ENCODE measurements at regions not wholly inside any gene's neighbourhood (a gene's known extent, or its start where the extent isn't known, plus 50 kb on each side); places are given as distances from the start of the nearest gene placed in this dataset.

DNA sequence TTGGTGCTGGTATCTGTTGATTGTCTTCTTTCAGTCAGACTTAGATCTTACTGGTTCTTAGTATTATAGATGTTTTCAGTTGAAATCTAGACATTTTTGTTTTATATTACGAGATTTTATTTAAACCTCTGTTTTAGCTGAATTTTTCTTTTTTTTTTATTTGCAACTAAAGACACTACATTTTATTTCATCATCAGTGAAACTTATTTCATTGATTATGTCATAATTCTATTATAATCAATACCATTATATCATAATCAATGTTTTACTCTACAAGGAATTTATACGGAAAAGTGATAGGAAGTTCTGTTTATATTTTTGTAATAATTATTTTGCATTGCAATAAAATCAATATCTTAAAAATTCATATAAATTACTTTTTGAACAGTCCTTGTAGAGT is 477.4 kb upstream of the MDFIC2 start:
- no peak for DNase-seq

DNA sequence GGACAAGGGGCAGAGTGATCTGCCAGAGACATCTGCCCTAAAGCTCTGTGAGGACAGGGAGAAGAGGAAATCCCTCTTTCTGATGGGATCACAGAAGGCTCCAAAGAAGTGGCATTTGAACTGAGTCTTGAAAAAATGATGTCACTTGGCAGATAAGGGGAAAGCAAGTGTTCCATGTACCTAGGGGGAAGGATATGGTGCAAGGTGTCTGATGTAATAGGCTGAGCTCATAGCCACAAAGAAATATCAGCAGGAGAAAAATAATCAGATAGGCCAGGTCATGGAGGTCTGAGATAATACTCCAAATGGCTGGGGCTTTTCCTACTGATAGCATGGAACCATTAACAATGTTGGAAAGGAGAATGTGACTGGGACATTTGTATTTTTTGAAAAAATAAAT is 468.4 kb upstream of the MDFIC2 start:
- no peak for DNase-seq

DNA sequence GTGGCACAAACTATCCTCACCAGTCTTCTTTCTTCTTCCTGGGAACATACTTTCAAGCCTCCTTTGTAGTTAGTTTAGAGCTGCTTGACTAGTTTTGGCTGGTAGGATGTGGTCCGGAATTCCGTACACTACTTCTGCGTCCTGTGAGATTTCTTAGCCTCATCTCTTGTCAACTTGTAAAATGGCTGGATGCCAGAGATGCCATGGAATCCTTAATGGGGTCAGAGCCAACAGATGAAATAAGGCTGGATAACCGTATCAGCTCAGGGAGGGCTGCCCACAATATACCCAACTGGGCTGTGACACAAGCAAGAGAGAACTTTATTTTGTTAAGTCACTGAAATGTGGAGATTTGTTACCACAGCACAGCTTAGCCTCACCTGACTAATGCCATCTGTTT is 466.9 kb upstream of the MDFIC2 start:
- no peak for DNase-seq

DNA sequence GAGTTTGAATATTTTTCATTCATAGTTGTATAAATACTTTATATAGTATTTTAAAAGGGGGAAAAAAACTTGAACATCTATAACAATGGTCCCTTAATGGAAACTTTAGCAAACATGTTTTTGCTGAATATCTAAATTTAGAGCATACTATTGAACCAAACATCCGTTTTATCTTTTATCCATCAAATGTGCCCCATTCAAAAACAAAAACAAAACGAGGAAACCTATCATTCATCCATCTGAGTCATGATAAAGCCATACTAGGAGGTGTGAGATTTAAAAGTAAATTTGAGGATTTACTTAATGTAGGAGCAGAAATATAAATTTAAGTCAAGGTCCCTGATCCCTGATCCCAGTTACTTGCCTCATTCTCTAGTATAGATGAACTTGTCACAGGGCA is 463.6 kb upstream of the MDFIC2 start:
- no peak for DNase-seq

DNA sequence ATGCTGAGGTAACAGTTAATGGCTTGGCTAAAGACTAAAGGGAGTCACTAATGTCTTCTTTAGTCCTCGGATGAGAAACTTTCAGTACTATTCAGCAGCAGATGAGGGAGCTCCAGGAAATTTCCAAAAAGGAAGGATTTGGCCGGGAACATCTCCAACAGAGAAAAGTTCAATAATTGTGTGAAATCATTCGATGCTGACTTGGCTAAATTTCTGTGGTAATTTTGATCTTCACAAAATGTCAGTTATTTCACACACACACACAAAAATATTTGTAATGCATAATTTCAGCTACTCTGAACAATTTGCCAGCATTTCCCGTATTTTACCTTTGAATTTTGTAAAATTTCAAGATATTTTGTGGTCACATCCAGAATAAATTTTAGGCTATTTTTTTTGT is 462.8 kb upstream of the MDFIC2 start:
- DNase-seq = no peak

DNA sequence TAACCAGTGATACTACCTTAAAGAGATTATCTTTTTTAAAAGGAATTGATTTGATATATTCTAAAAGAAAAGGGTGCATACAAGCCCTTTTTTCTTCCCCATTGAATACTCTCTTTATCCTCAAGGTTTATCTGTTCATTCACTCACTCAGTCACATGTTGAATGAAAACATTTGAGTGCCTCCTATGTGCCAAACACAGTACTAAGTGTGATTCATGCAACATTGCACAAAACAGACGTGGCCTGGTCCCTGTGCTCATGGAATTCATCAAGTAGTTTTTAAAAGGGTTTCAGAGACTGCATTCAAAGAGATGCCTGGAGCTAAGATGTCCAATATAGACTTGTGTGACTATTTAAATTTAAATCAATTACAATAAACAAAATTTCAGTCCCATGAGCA is 462.2 kb upstream of the MDFIC2 start:
- no peak for DNase-seq

DNA sequence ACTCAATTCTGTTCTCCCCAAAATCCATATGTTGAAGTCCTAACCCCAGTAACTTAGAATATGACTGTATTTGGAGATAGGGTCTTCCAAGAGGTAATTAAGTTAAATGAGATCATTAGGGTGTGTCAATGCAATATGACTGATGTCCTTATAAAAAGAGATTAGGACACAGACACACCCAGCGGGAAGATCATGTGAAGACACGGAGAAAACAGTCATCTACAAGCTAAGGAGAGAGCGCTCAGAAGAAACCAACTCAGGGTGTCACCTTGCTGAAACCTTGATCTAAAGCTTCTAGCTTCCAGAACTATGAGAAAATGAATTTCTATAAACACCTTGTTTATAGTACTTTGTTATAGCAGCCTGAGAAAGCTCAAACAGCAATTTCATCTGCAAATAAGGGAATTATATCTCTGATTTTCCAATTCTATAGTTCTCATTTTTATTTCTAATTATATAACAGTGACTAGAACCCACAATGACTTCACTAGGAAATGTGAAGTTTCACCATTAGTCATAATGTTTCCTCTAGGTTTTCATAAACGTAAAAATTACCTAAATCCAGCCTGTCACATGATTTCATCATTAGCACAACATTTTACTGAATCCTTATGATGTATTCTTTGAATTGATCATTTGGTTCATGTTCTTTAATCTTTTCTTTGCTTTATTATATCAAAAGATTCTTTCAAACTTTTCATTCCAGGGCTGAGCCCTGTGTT is 459.1 kb upstream of the MDFIC2 start:
- no peak for DNase-seq

DNA sequence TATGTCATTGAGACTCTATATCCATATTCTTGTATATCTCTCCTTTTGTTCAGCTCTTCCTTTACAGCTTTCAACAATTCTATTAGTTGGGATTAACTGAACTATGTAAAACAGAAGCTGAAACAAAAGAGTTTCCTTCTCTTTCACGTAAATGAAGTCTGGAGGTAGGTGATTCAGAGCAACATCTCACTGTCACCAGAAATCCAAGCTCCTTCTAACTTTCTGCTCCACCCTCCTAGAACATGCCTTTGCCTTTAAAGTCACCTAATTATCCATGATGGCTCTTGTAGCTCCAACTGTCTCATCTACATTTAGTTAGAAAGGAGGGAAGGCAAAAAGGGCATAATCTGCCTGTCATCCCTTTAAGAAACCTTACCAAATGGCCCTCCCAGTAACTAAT is 458.2 kb upstream of the MDFIC2 start:
- no peak for DNase-seq

DNA sequence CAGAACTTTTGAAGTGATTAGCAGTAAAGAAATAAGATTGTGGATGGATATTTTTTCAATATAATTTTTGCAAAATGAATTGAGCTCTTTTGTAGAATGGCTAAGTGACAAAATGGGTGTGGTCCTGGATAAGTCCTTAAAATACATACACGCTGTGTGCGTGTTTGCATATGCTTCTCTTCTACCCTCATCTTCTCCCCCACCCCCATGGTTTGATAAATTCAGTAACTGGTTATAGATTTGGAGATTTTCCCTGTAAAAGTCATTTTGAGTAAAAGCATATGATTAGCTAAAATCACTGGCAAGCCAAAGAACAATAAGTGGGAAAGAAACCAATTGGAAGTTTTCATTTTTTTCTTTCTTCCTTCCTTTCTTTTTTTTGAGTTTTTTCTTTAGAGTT is 453.9 kb upstream of the MDFIC2 start:
- DNase-seq = no peak

DNA sequence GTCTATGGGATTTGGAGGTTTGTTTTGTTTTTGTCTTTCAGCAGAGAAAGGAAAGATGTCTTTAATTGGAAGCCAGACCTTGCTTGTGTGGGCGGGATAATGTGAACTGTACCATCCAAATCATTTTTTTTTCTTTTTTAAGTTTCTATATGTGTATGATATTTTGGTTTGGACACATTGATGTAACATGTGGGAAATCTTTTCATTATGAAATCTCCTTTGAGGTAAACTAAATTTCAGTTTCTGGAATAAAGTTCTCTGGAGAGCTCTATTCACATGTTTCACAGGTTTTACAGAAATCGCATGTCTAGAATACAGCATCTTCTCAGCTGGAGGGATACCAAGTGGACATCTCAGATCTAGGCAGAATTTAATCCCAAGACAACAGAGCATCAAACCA is 451.5 kb upstream of the MDFIC2 start:
- no peak for DNase-seq

DNA sequence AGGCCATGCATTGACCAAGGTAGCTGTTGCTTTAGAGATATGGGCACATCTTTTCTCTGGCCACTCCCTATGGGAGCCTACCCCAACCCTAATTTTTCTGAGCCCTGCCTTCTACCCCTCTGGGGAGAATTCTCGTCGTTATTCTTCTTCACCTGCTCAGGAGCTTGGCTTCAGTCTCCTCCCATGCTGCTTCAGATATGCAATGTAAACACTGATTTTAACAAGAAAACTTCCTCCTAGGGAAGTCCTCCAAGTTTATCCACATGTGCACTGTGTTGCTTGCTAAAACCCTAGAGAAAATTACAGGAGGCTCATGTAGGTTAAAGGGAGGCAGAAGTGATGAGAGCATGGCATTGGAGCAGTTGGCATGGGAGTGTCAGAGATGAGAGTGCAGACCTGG is 445.2 kb upstream of the MDFIC2 start:
- DNase-seq = no peak

DNA sequence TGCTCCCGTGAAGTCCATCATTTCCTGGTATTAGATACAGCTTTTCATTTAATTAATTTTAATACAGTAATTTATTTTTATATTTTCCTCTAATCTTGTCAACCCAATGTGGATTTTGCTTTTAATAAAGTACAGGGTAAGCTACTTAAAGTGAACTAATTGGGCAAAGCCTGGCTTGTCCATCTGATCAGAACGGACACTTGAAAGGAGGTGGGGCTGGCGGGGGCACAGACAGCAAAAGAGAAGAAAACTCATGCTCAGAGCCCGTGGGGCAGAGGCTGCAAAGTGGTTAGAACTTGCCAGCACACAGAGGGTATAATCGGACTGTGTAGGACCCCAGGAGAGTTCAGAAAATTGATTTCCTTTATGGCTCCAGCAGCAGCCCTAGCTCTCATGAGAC is 443.1 kb upstream of the MDFIC2 start:
- DNase-seq = no peak

DNA sequence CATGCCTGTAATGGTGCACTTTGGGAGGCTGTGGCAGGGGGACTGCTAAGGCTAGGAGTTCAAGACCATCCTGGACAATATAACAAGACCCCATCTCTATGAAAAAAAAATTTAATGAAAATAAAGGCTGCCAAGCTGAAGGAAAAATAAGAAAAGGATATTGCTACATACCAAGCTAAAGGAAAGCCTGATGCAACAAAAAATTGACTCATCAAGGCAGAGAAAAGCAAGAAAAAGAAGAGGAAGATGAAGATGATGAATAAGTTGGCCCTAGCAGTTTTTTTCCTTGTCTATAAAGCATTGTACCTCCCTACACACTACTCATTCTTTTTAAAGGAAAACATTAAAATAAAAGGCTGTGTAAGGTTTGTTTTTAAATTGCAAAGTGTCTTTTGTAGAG is 441.9 kb upstream of the MDFIC2 start:
- no peak for DNase-seq

DNA sequence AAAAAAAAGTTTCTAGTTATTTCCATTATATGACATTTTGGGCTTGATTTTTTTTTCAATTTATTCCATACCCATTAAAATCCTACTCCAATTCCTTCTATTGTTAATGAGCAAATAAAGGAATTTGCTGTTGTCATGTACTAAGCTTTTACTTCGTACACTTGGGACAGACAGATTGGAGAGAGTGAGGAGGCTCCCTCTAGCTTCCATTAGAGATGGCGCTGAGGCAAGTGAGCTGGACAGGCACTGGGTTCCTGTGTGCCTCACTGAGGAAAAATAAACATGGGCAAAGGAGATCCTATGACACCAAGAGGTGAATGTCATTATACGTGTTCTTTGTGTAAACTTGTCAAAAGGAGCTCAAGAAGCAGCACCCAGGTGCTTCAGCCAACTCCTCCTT is 441.1 kb upstream of the MDFIC2 start:
- DNase-seq = no peak

DNA sequence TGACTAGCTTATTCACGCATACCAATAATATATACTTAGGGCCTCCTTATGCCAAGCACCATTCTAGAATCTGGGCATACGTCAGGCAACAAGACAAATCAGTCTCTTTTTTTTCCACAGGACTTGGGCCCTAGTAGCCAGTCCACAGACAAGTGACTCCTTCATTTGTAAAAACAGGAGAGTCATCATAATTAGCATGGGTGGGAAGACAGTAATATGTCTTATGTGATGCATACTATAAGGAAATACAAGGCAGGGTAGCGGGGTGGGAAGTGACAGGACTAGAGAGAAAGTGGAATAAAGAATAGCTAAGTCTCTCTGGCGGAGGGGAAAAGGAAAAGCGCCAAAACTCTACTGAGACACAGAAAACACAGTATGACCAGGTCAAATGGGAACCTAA is 439.6 kb upstream of the MDFIC2 start:
- DNase-seq = no peak

DNA sequence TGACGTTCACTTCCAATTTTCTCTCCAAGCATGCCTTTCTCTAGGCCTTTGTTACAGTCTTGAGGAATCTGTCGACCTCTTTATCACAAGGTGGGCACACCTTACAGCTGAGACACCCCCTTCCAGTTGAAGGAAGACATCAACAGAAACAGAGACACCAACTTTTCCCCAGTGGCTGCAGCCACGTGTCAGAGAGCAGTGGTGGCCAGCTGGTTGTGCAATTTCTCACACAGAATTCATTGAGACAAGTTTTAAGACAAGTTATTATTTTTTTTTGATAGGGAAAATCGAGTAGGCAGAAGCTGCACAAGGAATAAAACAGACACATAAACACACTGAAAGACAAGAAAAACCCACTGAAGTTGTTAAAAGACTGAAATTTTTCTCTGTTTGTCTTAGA is 436.7 kb upstream of the MDFIC2 start:
- no peak for DNase-seq

DNA sequence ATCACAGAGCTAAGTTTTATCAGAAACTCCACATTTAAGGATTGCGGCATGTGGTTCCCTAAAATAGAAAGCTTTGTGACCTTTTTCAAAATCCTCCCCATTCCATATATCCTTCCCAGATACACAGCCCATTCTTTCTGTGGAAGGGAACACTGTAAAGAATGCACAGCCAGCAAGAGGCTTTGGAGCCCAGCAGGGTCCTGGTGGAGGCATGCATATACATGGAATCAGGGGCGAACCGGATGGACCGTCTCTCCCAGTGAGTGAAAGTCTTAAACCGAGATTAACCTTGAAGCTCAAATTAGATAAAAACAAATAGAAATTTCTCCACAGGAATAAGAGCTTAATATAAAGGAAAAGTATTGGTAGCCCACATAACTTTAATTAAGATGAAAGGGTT is 436.2 kb upstream of the MDFIC2 start:
- no peak for DNase-seq

DNA sequence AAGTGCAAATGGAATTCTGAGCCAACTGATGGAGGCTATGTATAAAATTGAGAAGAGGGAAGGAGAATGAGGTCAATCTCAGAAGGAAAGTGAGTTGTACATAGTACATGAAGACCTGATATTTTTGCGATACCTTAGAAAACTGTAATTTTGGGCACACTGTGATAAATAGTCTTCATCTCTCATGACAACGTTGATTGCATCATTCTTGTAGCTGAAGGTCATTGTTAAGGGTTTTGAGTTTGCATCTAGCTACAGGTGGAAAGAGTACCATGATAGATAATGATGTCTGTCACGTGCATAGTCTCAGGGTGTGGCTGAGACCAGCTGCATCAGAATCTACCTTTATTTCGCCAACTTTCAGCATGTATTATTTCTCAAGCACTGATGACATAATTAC is 435.4 kb upstream of the MDFIC2 start:
- DNase-seq = no peak

DNA sequence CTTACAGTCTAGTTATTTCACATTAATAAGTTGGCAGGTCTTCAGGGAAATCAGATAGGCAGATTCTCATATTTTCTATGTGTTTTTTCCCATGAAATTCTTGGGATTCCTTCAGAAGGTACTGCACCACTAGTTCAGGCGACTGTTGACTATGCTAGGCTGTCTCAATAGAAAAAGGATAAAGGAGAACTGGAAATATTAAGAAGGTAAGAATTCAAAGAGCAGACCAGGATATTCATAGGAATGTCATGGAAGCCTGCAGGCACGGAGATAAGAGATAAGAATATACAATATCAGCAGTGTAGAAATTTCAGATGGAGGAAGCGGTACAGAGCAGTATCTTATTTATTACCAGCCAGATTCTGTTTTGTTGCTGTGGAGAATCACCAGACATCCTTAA is 432.1 kb upstream of the MDFIC2 start:
- DNase-seq = no peak

DNA sequence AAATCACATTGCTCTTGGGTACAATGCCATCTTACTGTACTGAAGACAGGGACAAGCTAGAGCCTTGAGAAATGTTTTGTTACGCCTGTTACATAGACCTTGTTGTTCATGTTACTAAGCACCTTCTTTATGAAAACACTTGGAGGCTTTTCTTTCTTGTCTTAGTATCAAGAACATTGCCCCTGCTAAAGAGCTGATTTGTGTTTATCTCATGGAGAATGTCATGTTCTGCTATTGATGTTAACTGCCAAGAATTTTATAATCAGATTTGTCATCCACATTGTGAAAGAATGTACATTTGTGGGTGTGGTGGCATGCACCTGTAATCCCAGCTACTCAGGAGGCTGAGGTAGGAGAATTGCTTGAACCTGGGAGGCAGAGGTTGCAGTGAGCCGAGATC is 431.3 kb upstream of the MDFIC2 start:
- no peak for DNase-seq

DNA sequence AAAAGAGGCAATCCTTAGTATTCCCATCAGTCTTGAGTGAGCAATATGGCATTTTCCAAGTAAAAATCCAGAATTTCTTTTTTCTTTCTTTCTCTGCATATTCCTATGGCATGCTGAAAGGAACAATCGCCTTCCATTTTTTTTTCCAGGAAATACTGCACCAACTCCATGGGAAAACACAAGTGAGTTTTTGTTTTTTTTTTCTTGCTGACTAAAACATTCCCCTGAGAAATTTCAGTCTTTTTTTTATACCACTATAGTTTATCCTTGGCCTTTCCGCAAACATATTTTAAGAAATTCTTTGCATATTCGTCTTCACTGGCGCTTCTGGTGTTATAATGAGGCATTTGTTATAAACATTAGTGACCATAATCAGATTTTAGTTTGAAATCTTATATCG is 429.6 kb upstream of the MDFIC2 start:
- no peak for DNase-seq

DNA sequence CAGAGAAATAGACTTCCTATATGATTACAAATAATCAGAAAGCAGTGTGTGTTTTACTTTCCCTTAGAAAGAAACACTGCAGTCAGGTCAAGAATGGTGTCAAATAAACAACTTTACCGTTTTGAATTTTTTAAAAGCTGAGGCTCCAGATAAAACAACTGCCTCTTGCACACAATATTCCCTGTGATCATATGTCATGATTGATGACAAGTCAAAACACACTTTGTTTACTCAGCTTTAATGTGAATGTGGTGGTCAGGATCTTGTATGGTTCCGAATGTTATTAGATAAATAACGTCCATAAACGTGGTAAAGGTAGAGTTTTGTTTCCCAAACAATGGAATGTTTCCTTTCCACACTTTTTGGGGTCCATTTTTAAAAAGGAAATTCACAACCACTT is 428.4 kb upstream of the MDFIC2 start:
- DNase-seq = no peak

DNA sequence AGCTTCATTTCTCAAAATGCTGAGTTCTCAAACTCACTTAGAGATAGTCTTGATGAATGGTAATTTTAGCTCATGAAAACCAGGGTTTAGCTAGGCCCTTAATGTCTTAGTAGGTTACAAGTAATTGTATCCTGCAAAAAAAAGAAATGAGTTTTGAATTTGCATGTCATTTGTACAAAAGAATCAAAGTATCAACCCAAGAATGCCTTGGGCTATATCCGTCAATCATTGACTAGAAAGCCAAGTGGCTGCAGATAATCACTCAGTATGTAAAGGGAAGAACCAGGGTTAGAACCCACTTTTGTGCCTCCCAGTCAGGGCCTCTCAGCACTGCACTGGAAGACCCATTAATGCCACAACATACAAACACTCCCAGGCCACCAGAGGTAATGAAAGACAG is 427.6 kb upstream of the MDFIC2 start:
- DNase-seq = no peak

DNA sequence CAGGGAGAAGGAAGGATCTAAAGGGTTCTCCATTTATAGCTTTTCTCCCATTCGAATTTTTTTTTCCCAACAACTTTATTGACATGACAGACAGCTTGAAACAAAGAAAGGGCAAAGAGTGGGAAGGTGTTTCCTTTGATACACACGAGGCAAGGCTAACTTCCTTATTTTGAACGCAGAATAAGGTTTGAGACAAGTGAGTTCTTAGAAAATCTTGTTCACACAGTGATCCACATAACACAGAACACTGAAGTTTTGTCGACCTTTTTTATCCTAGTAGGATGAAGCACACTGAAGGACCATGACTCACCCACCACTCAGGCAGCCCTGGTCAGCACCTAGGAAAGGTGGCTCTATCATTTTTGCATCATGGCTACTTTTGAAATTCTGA is 425.8 kb upstream of the MDFIC2 start:
- DNase-seq = no peak

DNA sequence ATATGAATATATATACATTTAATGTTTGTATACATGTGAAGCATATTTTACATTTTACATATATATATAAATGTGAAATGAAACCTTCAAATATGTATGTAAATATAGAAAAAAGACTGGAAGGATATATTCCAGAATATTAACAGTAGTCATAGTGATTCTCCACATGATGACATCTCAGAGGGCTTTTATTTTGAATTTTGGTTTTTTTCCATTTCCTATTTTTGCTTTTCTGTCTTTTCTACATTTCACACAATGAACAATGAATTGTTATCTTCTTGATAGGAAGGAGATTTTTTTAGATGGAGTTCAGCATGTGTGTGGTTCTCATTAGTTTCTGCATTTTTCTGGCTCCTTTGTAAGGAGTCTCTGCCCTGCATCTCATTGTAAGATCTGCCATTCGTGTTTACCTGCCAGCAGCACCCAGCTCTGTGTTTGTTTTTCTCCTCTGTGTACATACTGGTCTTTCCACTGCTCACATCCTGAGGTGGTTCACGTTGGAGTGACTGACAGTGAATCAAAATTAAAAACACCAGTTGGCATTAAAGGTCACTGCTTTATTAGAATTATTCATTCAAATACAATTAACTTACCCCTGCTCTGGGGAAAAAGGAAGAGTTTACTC is 425.3 kb upstream of the MDFIC2 start:
- no peak for DNase-seq
